NCI-H128 (cell line): ENCODE measurements at regions not wholly inside any gene's neighbourhood (a gene's known extent, or its start where the extent isn't known, plus 50 kb on each side); places are given as distances from the start of the nearest gene placed in this dataset.
"Not testable (repeated sequence)": the region's sequence is repeated elsewhere in the genome, so short reads cannot be mapped to it uniquely, and the experiment has no call there.

ENCODE experiments used
- DNase-seq: peaks from one replicate; lab custom pipeline; 2025; ENCODE audit not compliant: unreplicated experiment; lab: John Stamatoyannopoulos, UW

- peak; percentile 52 for DNase-seq
Measured at GRCh38 chr12:91704446-91704845, 441.2 kb downstream of the BTG1 start.

- no peak for DNase-seq
Measured at GRCh38 chr12:91703491-91704283, 442.0 kb downstream of the BTG1 start.

- no peak for DNase-seq
Measured at GRCh38 chr12:91702843-91703425, 442.7 kb downstream of the BTG1 start.

- DNase-seq: no peak
Measured at GRCh38 chr12:91695964-91696363, 449.7 kb downstream of the BTG1 start.

GRCh38 chr12:91695406-91695805 lies 450.2 kb downstream of the BTG1 start:
- DNase-seq: not testable (repeated sequence)

GRCh38 chr12:91690531-91690930 lies 455.1 kb downstream of the BTG1 start:
- DNase-seq: no peak

- no peak for DNase-seq
Measured at GRCh38 chr12:91687052-91688017, 458.3 kb downstream of the BTG1 start.

GRCh38 chr12:91685917-91686316 lies 459.7 kb downstream of the BTG1 start:
- no peak for DNase-seq

- DNase-seq: no peak
Measured at GRCh38 chr12:91681751-91682150, 463.9 kb downstream of the BTG1 start.

- no peak for DNase-seq
Measured at GRCh38 chr12:91680864-91681263, 464.8 kb downstream of the BTG1 start.

- DNase-seq: no peak
Measured at GRCh38 chr12:91677556-91677955, 468.1 kb downstream of the BTG1 start.

- no peak for DNase-seq
Measured at GRCh38 chr12:91675401-91675800, 470.2 kb downstream of the BTG1 start.

- no peak for DNase-seq
Measured at GRCh38 chr12:91672130-91672529, 473.5 kb downstream of the BTG1 start.

GRCh38 chr12:91667694-91668093 lies 478.0 kb downstream of the BTG1 start:
- no peak for DNase-seq

- DNase-seq: no peak
Measured at GRCh38 chr12:91663744-91664143, 481.1 kb upstream of the DCN start.

- peak; percentile 5 for DNase-seq
Measured at GRCh38 chr12:91663310-91663709, 480.7 kb upstream of the DCN start.

GRCh38 chr12:91662021-91662420 lies 479.4 kb upstream of the DCN start:
- no peak for DNase-seq

GRCh38 chr12:91657032-91657431 lies 474.4 kb upstream of the DCN start:
- no peak for DNase-seq

- DNase-seq: no peak
Measured at GRCh38 chr12:91655966-91656365, 473.3 kb upstream of the DCN start.

- DNase-seq: no peak
Measured at GRCh38 chr12:91654087-91654486, 471.5 kb upstream of the DCN start.

- no peak for DNase-seq
Measured at GRCh38 chr12:91651728-91652127, 469.1 kb upstream of the DCN start.

GRCh38 chr12:91643763-91644162 lies 461.1 kb upstream of the DCN start:
- no peak for DNase-seq
